Keratinocyte (primary cell): ENCODE measurements at regions not wholly inside any gene's neighbourhood (a gene's known extent, or its start where the extent isn't known, plus 50 kb on each side); places are given as distances from the start of the nearest gene placed in this dataset.

Source experiments
- DNase-seq: peaks from one replicate; pipeline ENCODE4 v3.0.0-alpha.2; 2011; ENCODE audit warnings: low read depth, missing footprints, low spot score
- FAIRE-seq: peaks from 2 replicates; lab custom pipeline; 2011; peaks lifted over from hg19 to GRCh38; lab: Jason Lieb, UNC
- H2AFZ ChIP-seq: 2 replicates; pipeline ENCODE4 v1.6.0; 2012; ENCODE audit warnings: low read length, control low read depth, inconsistent platforms; ENCODE audit not compliant: control insufficient read depth
- H3K27ac ChIP-seq: 2 replicates; pipeline ENCODE4 v1.5.1; 2011; ENCODE audit warnings: low read length; ENCODE audit not compliant: control insufficient read depth, insufficient read depth
- H3K27me3 ChIP-seq: 3 replicates; pipeline ENCODE4 v1.6.0; 2011; ENCODE audit warnings: low read length; ENCODE audit not compliant: control insufficient read depth, insufficient read depth; ENCODE audit errors: extremely low read depth
- H3K36me3 ChIP-seq, 2 experiments: 2 replicates in 1 of 2; 3 replicates in 1 of 2; pipeline ENCODE4 v1.5.1; 2011; ENCODE audit warnings: low read length in 2 of 2, mild to moderate bottlenecking in 1 of 2; ENCODE audit not compliant: control insufficient read depth in 2 of 2, insufficient read depth in 2 of 2; ENCODE audit errors: extremely low read depth in 1 of 2
- H3K4me1 ChIP-seq: 3 replicates; pipeline ENCODE4 v1.5.1; 2011; ENCODE audit warnings: low read length; ENCODE audit not compliant: control insufficient read depth, insufficient read depth; ENCODE audit errors: extremely low read depth
- H3K4me2 ChIP-seq: 3 replicates; pipeline ENCODE4 v1.6.0; 2011; ENCODE audit warnings: low read depth, low read length; ENCODE audit not compliant: control insufficient read depth, insufficient read depth; ENCODE audit errors: extremely low read depth
- H3K4me3 ChIP-seq, 3 experiments: fragments of 200-600 bp in 1 of 3; sonication (generic) in 1 of 3; 2 replicates in 2 of 3; 3 replicates in 1 of 3; pipeline ENCODE4 v1.5.1; 2011 to 2016; ENCODE audit warnings: low read length in 3 of 3, mild to moderate bottlenecking in 3 of 3, control low read depth in 2 of 3, inconsistent platforms in 1 of 3, low read depth in 1 of 3, mixed read lengths in 1 of 3, mixed run types in 1 of 3, moderate library complexity in 1 of 3; ENCODE audit not compliant: control insufficient read depth in 2 of 3, insufficient read depth in 2 of 3; ENCODE audit errors: extremely low read depth in 1 of 3
- H3K79me2 ChIP-seq: 2 replicates; pipeline ENCODE4 v1.6.0; 2012; ENCODE audit warnings: low read length; ENCODE audit not compliant: control insufficient read depth, insufficient read depth
- H3K9ac ChIP-seq: 3 replicates; pipeline ENCODE4 v1.6.0; 2011; ENCODE audit warnings: low read length; ENCODE audit not compliant: control insufficient read depth, insufficient read depth; ENCODE audit errors: extremely low read depth
- H3K9me1 ChIP-seq: 3 replicates; pipeline ENCODE4 v1.6.0; 2011; ENCODE audit warnings: low read length; ENCODE audit not compliant: control insufficient read depth, insufficient read depth; ENCODE audit errors: extremely low read depth
- H3K9me3 ChIP-seq: 2 replicates; pipeline ENCODE4 v1.5.1; 2012; ENCODE audit warnings: low read depth, low read length; ENCODE audit not compliant: control insufficient read depth
- H4K20me1 ChIP-seq: 3 replicates; pipeline ENCODE4 v1.6.0; 2011; ENCODE audit warnings: low read length; ENCODE audit not compliant: control insufficient read depth, insufficient read depth; ENCODE audit errors: extremely low read depth
- CTCF ChIP-seq, 3 experiments: IDR thresholded peaks in 1 of 3; conservative IDR thresholded peaks in 1 of 3; optimal IDR thresholded peaks in 1 of 3; 2 replicates in 2 of 3; 3 replicates in 1 of 3; pipeline versions ENCODE3 to v1.5.1; 2011; ENCODE audit warnings: low read length in 3 of 3, mild to moderate bottlenecking in 3 of 3, moderate library complexity in 2 of 3, control low read depth in 1 of 3, inconsistent platforms in 1 of 3; ENCODE audit not compliant: insufficient read depth in 2 of 3; ENCODE audit errors: extremely low read depth in 1 of 3
- EZH2 ChIP-seq: IDR thresholded peaks from one replicate; pipeline ENCODE4 v1.6.1; 2012; ENCODE audit warnings: inconsistent platforms, mild to moderate bottlenecking, low read length, moderate library complexity
- dilution Hi-C: fragments of 300-500 bp; cut with MboI; formaldehyde crosslinking; loops from one replicate; pipeline ENCODE4 v1.7.0; 2020; ENCODE audit warnings: low sequenced_read_pairs; ENCODE audit not compliant: extremely low pct_ligation_motif_present

GRCh38 chr13:83975655-83976165 lies 93.4 kb upstream of the SLITRK1 start:
- H3K9me1 ChIP-seq = no peaks in the 10 kb centered on the region
- H3K9me3 ChIP-seq = no peaks in the 10 kb centered on the region
- no peaks in the 10 kb centered on the region for H3K4me1 ChIP-seq
- FAIRE-seq (no peak), DNase-seq (no peak)
- no peak overlapping the region for H2AFZ ChIP-seq
- H3K9ac ChIP-seq = no peak overlapping the region
- dilution Hi-C loops = no loop called here
- H3K27ac ChIP-seq = no peak overlapping the region
- H3K4me2 ChIP-seq = no peak overlapping the region
- H4K20me1 ChIP-seq = no peaks in the 10 kb centered on the region
- no peak overlapping the region for H3K4me3 ChIP-seq
- H3K27me3 ChIP-seq = no peaks in the 10 kb centered on the region
- no peaks in the 10 kb centered on the region for H3K36me3 ChIP-seq
- no peaks in the 10 kb centered on the region for H3K79me2 ChIP-seq
- TF ChIP-seq EZH2 = no peak
- no peak for TF ChIP-seq CTCF (optimal IDR thresholded peaks at IDR 0.05 in 1 of 3, IDR thresholded peaks at IDR 0.05 in 1 of 3, conservative IDR thresholded peaks at IDR 0.05 in 1 of 3; ENCODE audit: extremely low read depth in 1 of 3, insufficient read depth in 2 of 3, low read length in 3 of 3)

- dilution Hi-C loops = no loop called here
- no peak for TF ChIP-seq CTCF (optimal IDR thresholded peaks at IDR 0.05 in 1 of 3, IDR thresholded peaks at IDR 0.05 in 1 of 3, conservative IDR thresholded peaks at IDR 0.05 in 1 of 3; ENCODE audit: extremely low read depth in 1 of 3, insufficient read depth in 2 of 3, low read length in 3 of 3)
- no peak for TF ChIP-seq EZH2
These were observed 76.3 kb upstream of the SLITRK1 start for GRCh38 chr13:83958531-83958930.

More at GRCh38 chr13:83958531-83958930, 76.3 kb upstream of the SLITRK1 start:
- Histone ChIP-seq H2AFZ (no peak overlapping the region), H4K20me1 (no peaks in the 10 kb centered on the region), H3K9me1 (no peaks in the 10 kb centered on the region), H3K4me1 (peaks cover 7% of the 10 kb centered on the region), H3K36me3 (no peaks in the 10 kb centered on the region), H3K9me3 (no peaks in the 10 kb centered on the region), H3K27ac (no peak overlapping the region), H3K4me2 (no peak overlapping the region), H3K27me3 (no peaks in the 10 kb centered on the region), H3K79me2 (no peaks in the 10 kb centered on the region), H3K9ac (no peak overlapping the region), H3K4me3 (no peak overlapping the region)
- FAIRE-seq (no peak), DNase-seq (no peak)
